Keratinocyte (primary cell): ENCODE measurements at regions not wholly inside any gene's neighbourhood (a gene's known extent, or its start where the extent isn't known, plus 50 kb on each side); places are given as distances from the start of the nearest gene placed in this dataset.

Experiments used
- CTCF ChIP-seq, 3 experiments: IDR thresholded peaks in 1 of 3; conservative IDR thresholded peaks in 1 of 3; optimal IDR thresholded peaks in 1 of 3; 2 replicates in 2 of 3; 3 replicates in 1 of 3; pipeline versions ENCODE3 to v1.5.1; 2011; ENCODE audit warnings: low read length in 3 of 3, mild to moderate bottlenecking in 3 of 3, moderate library complexity in 2 of 3, control low read depth in 1 of 3, inconsistent platforms in 1 of 3; ENCODE audit not compliant: insufficient read depth in 2 of 3; ENCODE audit errors: extremely low read depth in 1 of 3
- EZH2 ChIP-seq: IDR thresholded peaks from one replicate; pipeline ENCODE4 v1.6.1; 2012; ENCODE audit warnings: inconsistent platforms, mild to moderate bottlenecking, low read length, moderate library complexity

GRCh38 chr14:42070031-42070430 is 463.4 kb downstream of the LRFN5 start:
- TF ChIP-seq CTCF (optimal IDR thresholded peaks at IDR 0.05 in 1 of 3, IDR thresholded peaks at IDR 0.05 in 1 of 3, conservative IDR thresholded peaks at IDR 0.05 in 1 of 3; ENCODE audit: extremely low read depth in 1 of 3, insufficient read depth in 2 of 3, low read length in 3 of 3), result no peak
- TF ChIP-seq EZH2, result no peak
